Keratinocyte (primary cell): ENCODE measurements at regions not wholly inside any gene's neighbourhood (a gene's known extent, or its start where the extent isn't known, plus 50 kb on each side); places are given as distances from the start of the nearest gene placed in this dataset.

Experiments used
- DNase-seq: peaks from one replicate; pipeline ENCODE4 v3.0.0-alpha.2; 2011; ENCODE audit warnings: low read depth, missing footprints, low spot score
- FAIRE-seq: peaks from 2 replicates; lab custom pipeline; 2011; peaks lifted over from hg19 to GRCh38; lab: Jason Lieb, UNC
- H2AFZ ChIP-seq: 2 replicates; pipeline ENCODE4 v1.6.0; 2012; ENCODE audit warnings: low read length, control low read depth, inconsistent platforms; ENCODE audit not compliant: control insufficient read depth
- H3K27ac ChIP-seq: 2 replicates; pipeline ENCODE4 v1.5.1; 2011; ENCODE audit warnings: low read length; ENCODE audit not compliant: control insufficient read depth, insufficient read depth
- H3K27me3 ChIP-seq: 3 replicates; pipeline ENCODE4 v1.6.0; 2011; ENCODE audit warnings: low read length; ENCODE audit not compliant: control insufficient read depth, insufficient read depth; ENCODE audit errors: extremely low read depth
- H3K36me3 ChIP-seq, 2 experiments: 2 replicates in 1 of 2; 3 replicates in 1 of 2; pipeline ENCODE4 v1.5.1; 2011; ENCODE audit warnings: low read length in 2 of 2, mild to moderate bottlenecking in 1 of 2; ENCODE audit not compliant: control insufficient read depth in 2 of 2, insufficient read depth in 2 of 2; ENCODE audit errors: extremely low read depth in 1 of 2
- H3K4me1 ChIP-seq: 3 replicates; pipeline ENCODE4 v1.5.1; 2011; ENCODE audit warnings: low read length; ENCODE audit not compliant: control insufficient read depth, insufficient read depth; ENCODE audit errors: extremely low read depth
- H3K4me2 ChIP-seq: 3 replicates; pipeline ENCODE4 v1.6.0; 2011; ENCODE audit warnings: low read depth, low read length; ENCODE audit not compliant: control insufficient read depth, insufficient read depth; ENCODE audit errors: extremely low read depth
- H3K4me3 ChIP-seq, 3 experiments: fragments of 200-600 bp in 1 of 3; sonication (generic) in 1 of 3; 2 replicates in 2 of 3; 3 replicates in 1 of 3; pipeline ENCODE4 v1.5.1; 2011 to 2016; ENCODE audit warnings: low read length in 3 of 3, mild to moderate bottlenecking in 3 of 3, control low read depth in 2 of 3, inconsistent platforms in 1 of 3, low read depth in 1 of 3, mixed read lengths in 1 of 3, mixed run types in 1 of 3, moderate library complexity in 1 of 3; ENCODE audit not compliant: control insufficient read depth in 2 of 3, insufficient read depth in 2 of 3; ENCODE audit errors: extremely low read depth in 1 of 3
- H3K79me2 ChIP-seq: 2 replicates; pipeline ENCODE4 v1.6.0; 2012; ENCODE audit warnings: low read length; ENCODE audit not compliant: control insufficient read depth, insufficient read depth
- H3K9ac ChIP-seq: 3 replicates; pipeline ENCODE4 v1.6.0; 2011; ENCODE audit warnings: low read length; ENCODE audit not compliant: control insufficient read depth, insufficient read depth; ENCODE audit errors: extremely low read depth
- H3K9me1 ChIP-seq: 3 replicates; pipeline ENCODE4 v1.6.0; 2011; ENCODE audit warnings: low read length; ENCODE audit not compliant: control insufficient read depth, insufficient read depth; ENCODE audit errors: extremely low read depth
- H3K9me3 ChIP-seq: 2 replicates; pipeline ENCODE4 v1.5.1; 2012; ENCODE audit warnings: low read depth, low read length; ENCODE audit not compliant: control insufficient read depth
- H4K20me1 ChIP-seq: 3 replicates; pipeline ENCODE4 v1.6.0; 2011; ENCODE audit warnings: low read length; ENCODE audit not compliant: control insufficient read depth, insufficient read depth; ENCODE audit errors: extremely low read depth
- CTCF ChIP-seq, 3 experiments: IDR thresholded peaks in 1 of 3; conservative IDR thresholded peaks in 1 of 3; optimal IDR thresholded peaks in 1 of 3; 2 replicates in 2 of 3; 3 replicates in 1 of 3; pipeline versions ENCODE3 to v1.5.1; 2011; ENCODE audit warnings: low read length in 3 of 3, mild to moderate bottlenecking in 3 of 3, moderate library complexity in 2 of 3, control low read depth in 1 of 3, inconsistent platforms in 1 of 3; ENCODE audit not compliant: insufficient read depth in 2 of 3; ENCODE audit errors: extremely low read depth in 1 of 3
- EZH2 ChIP-seq: IDR thresholded peaks from one replicate; pipeline ENCODE4 v1.6.1; 2012; ENCODE audit warnings: inconsistent platforms, mild to moderate bottlenecking, low read length, moderate library complexity
- dilution Hi-C: fragments of 300-500 bp; cut with MboI; formaldehyde crosslinking; loops from one replicate; pipeline ENCODE4 v1.7.0; 2020; ENCODE audit warnings: low sequenced_read_pairs; ENCODE audit not compliant: extremely low pct_ligation_motif_present

DNA sequence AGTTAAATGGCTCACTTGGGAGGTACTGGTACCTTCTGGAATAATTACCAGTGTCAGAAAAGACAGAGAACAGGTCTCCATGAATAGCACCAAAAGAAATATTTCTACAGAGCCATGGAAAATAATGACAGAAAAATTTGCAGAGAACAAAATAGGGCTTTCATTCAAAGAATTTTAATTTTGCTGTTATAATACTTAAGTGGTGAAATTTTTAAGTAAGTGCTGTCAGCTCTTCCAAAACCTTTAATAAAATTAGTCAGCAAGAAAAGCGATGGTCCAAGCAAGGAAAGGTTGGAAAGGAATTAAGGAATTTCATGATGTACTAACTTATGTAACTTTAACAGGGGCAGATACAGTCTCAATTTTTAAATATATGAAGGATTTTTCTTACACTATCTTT, 359.2 kb downstream of the NR2F1-AS1 start:
- FAIRE-seq (no peak), DNase-seq (no peak)
- Histone ChIP-seq H3K27ac (no peak overlapping the region), H3K9ac (no peak overlapping the region), H2AFZ (no peak overlapping the region), H4K20me1 (no peaks in the 10 kb centered on the region), H3K4me1 (no peaks in the 10 kb centered on the region), H3K4me3 (no peak overlapping the region), H3K36me3 (no peaks in the 10 kb centered on the region), H3K79me2 (no peaks in the 10 kb centered on the region), H3K27me3 (no peaks in the 10 kb centered on the region), H3K9me3 (no peaks in the 10 kb centered on the region), H3K4me2 (no peak overlapping the region), H3K9me1 (no peaks in the 10 kb centered on the region)
- TF ChIP-seq EZH2 (no peak), CTCF (optimal IDR thresholded peaks at IDR 0.05 in 1 of 3, IDR thresholded peaks at IDR 0.05 in 1 of 3, conservative IDR thresholded peaks at IDR 0.05 in 1 of 3; ENCODE audit: extremely low read depth in 1 of 3, insufficient read depth in 2 of 3, low read length in 3 of 3) (no peak)
- dilution Hi-C loops: no loop called here

DNA sequence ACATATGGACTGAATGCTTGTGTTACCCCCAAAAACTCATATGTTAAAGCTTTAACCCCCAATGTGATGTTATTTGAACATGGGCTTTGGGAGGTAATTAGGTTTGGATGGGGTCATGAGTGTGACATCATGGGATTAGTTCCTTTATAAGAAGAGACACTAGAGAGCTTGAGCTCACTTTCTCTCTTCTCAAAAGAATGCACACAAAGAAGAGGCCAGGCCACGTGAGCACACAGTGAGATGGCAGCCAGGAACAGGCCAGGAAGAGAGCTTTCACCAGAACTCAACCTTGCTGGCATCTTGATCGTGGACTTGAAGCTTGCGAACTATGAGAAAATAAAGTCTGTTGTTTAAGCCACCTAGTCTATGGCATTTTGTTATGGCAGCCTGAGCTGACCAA, 360.6 kb downstream of the NR2F1-AS1 start:
- H3K9me1 ChIP-seq: no peaks in the 10 kb centered on the region
- FAIRE-seq: no peak

More for the DNA sequence above, 360.6 kb downstream of the NR2F1-AS1 start:
- Histone ChIP-seq H3K9me3 (no peaks in the 10 kb centered on the region), H3K79me2 (no peaks in the 10 kb centered on the region), H3K4me1 (no peaks in the 10 kb centered on the region), H3K27me3 (no peaks in the 10 kb centered on the region), H2AFZ (no peak overlapping the region), H3K4me2 (no peak overlapping the region), H4K20me1 (no peaks in the 10 kb centered on the region), H3K27ac (no peak overlapping the region), H3K36me3 (no peaks in the 10 kb centered on the region), H3K4me3 (no peak overlapping the region), H3K9ac (no peak overlapping the region)
- DNase-seq: no peak
- TF ChIP-seq EZH2 (no peak), CTCF (optimal IDR thresholded peaks at IDR 0.05 in 1 of 3, IDR thresholded peaks at IDR 0.05 in 1 of 3, conservative IDR thresholded peaks at IDR 0.05 in 1 of 3; ENCODE audit: extremely low read depth in 1 of 3, insufficient read depth in 2 of 3, low read length in 3 of 3) (no peak)
- dilution Hi-C loops: no loop called here
